Mesenchymal stem cell (in vitro differentiated cells and primary cell): ENCODE measurements at regions not wholly inside any gene's neighbourhood (a gene's known extent, or its start where the extent isn't known, plus 50 kb on each side); places are given as distances from the start of the nearest gene placed in this dataset.

Experiments used
- DNase-seq: peaks from one replicate; pipeline ENCODE4 v3.0.0-alpha.2; 2013
- H2AFZ ChIP-seq: one replicate; pipeline ENCODE4 v1.6.1; 2013; ENCODE audit warnings: low read depth, mild to moderate bottlenecking, control low read depth, inconsistent platforms, low read length, moderate library complexity
- H2AK5ac ChIP-seq: 2 replicates; pipeline ENCODE4 v1.6.1; 2013; ENCODE audit warnings: low read length, moderate library complexity, mild to moderate bottlenecking, inconsistent platforms; ENCODE audit not compliant: severe bottlenecking
- H2BK120ac ChIP-seq: one replicate; pipeline ENCODE4 v1.6.1; 2013; ENCODE audit warnings: low read depth, mild to moderate bottlenecking, inconsistent platforms, low read length, moderate library complexity
- H2BK12ac ChIP-seq, 2 experiments: one replicate each; pipeline ENCODE4 v1.6.1; 2013; ENCODE audit warnings: inconsistent platforms in 2 of 2, low read length in 2 of 2, mild to moderate bottlenecking in 2 of 2, moderate library complexity in 2 of 2, control low read depth in 1 of 2
- H2BK15ac ChIP-seq: one replicate; pipeline ENCODE4 v1.6.1; 2013; ENCODE audit warnings: mild to moderate bottlenecking, low read depth, inconsistent platforms; ENCODE audit not compliant: poor library complexity, severe bottlenecking
- H2BK5ac ChIP-seq: 2 replicates; pipeline ENCODE4 v1.6.1; 2013; ENCODE audit warnings: low read depth, mild to moderate bottlenecking, low read length, control low read depth, inconsistent platforms; ENCODE audit not compliant: poor library complexity, severe bottlenecking
- H3K14ac ChIP-seq, 2 experiments: one replicate each; pipeline ENCODE4 v1.6.1; 2013; ENCODE audit warnings: inconsistent platforms in 2 of 2, low read length in 2 of 2, control low read depth in 1 of 2, mild to moderate bottlenecking in 1 of 2, moderate library complexity in 1 of 2
- H3K18ac ChIP-seq, 2 experiments: one replicate each; pipeline ENCODE4 v1.6.1; 2013; ENCODE audit warnings: inconsistent platforms in 2 of 2, low read length in 2 of 2, control low read depth in 1 of 2, low read depth in 1 of 2, mild to moderate bottlenecking in 1 of 2
- H3K23ac ChIP-seq, 2 experiments: one replicate each; pipeline ENCODE4 v1.6.1; 2013; ENCODE audit warnings: inconsistent platforms in 2 of 2, low read length in 2 of 2, mild to moderate bottlenecking in 2 of 2, moderate library complexity in 2 of 2, control low read depth in 1 of 2
- H3K27ac ChIP-seq: 2 replicates; pipeline ENCODE4 v1.5.1; 2013; ENCODE audit warnings: mild to moderate bottlenecking, moderate library complexity, low read length, control low read depth, inconsistent platforms; ENCODE audit not compliant: poor library complexity, severe bottlenecking
- H3K27me3 ChIP-seq, 2 experiments: 2 replicates each; pipeline versions ENCODE4 v1.6.1 to v1.7.0; 2013; ENCODE audit warnings: low read length in 2 of 2, mild to moderate bottlenecking in 2 of 2, moderate library complexity in 2 of 2, control low read depth in 1 of 2, inconsistent platforms in 1 of 2; ENCODE audit not compliant: control insufficient read depth in 1 of 2, insufficient read depth in 1 of 2
- H3K36me3 ChIP-seq, 2 experiments: 2 replicates each; pipeline versions ENCODE4 v1.6.1 to v1.7.0; 2013; ENCODE audit warnings: low read length in 2 of 2, control low read depth in 1 of 2, inconsistent platforms in 1 of 2, low read depth in 1 of 2, mild to moderate bottlenecking in 1 of 2; ENCODE audit not compliant: insufficient read depth in 2 of 2, control insufficient read depth in 1 of 2
- H3K4ac ChIP-seq, 2 experiments: one replicate each; pipeline ENCODE4 v1.6.1; 2013; ENCODE audit warnings: inconsistent platforms in 2 of 2, low read length in 2 of 2, mild to moderate bottlenecking in 2 of 2, moderate library complexity in 2 of 2, control low read depth in 1 of 2, low read depth in 1 of 2
- H3K4me1 ChIP-seq: 2 replicates; pipeline ENCODE4 v1.6.1; 2013; ENCODE audit warnings: low read depth, low read length, control low read depth; ENCODE audit not compliant: control insufficient read depth, insufficient read depth
- H3K4me2 ChIP-seq: 2 replicates; pipeline ENCODE4 v1.6.1; 2013; ENCODE audit warnings: low read length, mild to moderate bottlenecking, inconsistent platforms; ENCODE audit not compliant: poor library complexity, severe bottlenecking
- H3K4me3 ChIP-seq, 2 experiments: 2 replicates each; pipeline versions ENCODE4 v1.5.1 to v1.7.0; 2013; ENCODE audit warnings: low read length in 2 of 2, mild to moderate bottlenecking in 2 of 2, control low read depth in 1 of 2, low read depth in 1 of 2; ENCODE audit not compliant: insufficient read depth in 1 of 2
- H3K79me1 ChIP-seq: replicated peaks from 2 replicates; pipeline ENCODE4 v1.6.1; 2013; ENCODE audit warnings: mild to moderate bottlenecking, control low read depth, low read length, inconsistent platforms; ENCODE audit not compliant: poor library complexity, severe bottlenecking
- H3K9ac ChIP-seq: 2 replicates; pipeline ENCODE4 v1.7.0; 2013; ENCODE audit warnings: mild to moderate bottlenecking, low read length, moderate library complexity
- H3K9me3 ChIP-seq: 2 replicates; pipeline ENCODE4 v1.7.0; 2013; ENCODE audit warnings: mild to moderate bottlenecking, low read length; ENCODE audit not compliant: control insufficient read depth
- H4K8ac ChIP-seq: one replicate; pipeline ENCODE4 v1.6.1; 2013; ENCODE audit warnings: inconsistent platforms, mild to moderate bottlenecking, low read length, moderate library complexity
- H4K91ac ChIP-seq: one replicate; pipeline ENCODE4 v1.6.1; 2013; ENCODE audit warnings: mild to moderate bottlenecking, low read length, inconsistent platforms
- WGBS: methylation state at CpG from one replicate; pipeline ENCODE4 v1.1.7; 2013; ENCODE audit warnings: mixed read lengths; 5-methylcytosine and 5-hydroxymethylcytosine counted together

DNA sequence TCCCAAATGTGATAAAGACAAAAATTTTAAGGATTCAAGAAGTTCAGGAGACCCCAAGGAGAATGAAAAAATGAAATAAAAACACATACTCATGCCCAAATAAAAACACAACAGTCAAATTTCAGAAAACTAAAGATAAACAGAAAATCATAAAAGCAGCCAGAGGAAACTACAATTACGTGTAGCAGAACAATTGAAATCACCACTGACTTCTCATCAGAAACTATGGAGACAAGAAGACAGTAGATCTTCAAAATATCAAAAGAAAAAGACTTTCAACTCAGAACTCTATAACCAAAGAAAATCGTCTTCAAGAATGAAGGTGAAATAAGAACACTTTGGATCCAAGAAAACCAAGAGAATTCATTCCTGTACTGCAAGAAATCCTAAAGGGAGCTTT lies 54.9 kb downstream of the DIO3 start:
- Histone ChIP-seq H3K14ac (no peak overlapping the region), H3K23ac (no peak overlapping the region), H2AFZ (no peak overlapping the region), H4K91ac (no peak overlapping the region), H2BK15ac (no peak overlapping the region), H2AK5ac (no peak overlapping the region), H3K27me3 (peaks cover 7 to 40% of the 10 kb centered on the region in 2 experiments), H3K9ac (no peak overlapping the region), H3K18ac (no peak overlapping the region), H3K4me3 (no peak overlapping the region), H3K4ac (no peak overlapping the region), H2BK5ac (no peak overlapping the region), H3K4me1 (no peaks in the 10 kb centered on the region), H3K27ac (no peak overlapping the region), H2BK120ac (no peak overlapping the region), H3K79me1 (no peaks in the 10 kb centered on the region), H4K8ac (no peak overlapping the region), H2BK12ac (no peak overlapping the region), H3K4me2 (no peak overlapping the region), H3K36me3 (no peaks in the 10 kb centered on the region), H3K9me3 (peaks cover 12% of the 10 kb centered on the region)
- DNase-seq, result no peak
- 50% methylated on average over 1 of the region's 2 CpGs for WGBS

DNA sequence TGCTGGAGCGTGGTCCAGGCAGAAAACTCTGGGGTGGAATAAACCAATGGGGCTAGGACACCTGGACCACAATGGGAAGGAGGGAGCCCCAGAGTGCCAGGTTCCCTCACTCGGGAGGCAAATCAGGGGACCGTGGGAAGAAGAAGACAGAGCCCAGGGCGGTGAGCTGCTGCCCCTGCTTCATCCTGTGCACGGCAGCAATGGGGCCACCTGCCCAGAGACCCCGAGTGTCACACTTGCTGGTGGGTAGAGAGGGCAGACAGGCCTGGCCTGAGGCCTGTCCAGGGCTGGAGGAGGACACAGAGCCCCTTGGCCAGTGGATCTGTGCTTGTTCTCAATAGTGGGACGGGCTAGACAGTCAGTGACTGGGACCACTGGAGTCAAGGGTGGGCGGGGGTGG lies 58.2 kb downstream of the DIO3 start:
- no peaks in the 10 kb centered on the region for H3K79me1 ChIP-seq
- H3K36me3 ChIP-seq, result no peaks in the 10 kb centered on the region
- H4K91ac ChIP-seq, result no peak overlapping the region
- peaks cover 3% of the 10 kb centered on the region for H3K4me1 ChIP-seq
- H3K4me3 ChIP-seq, result peak overlapping the region in 1 of 2 experiments; percentile 19
- peaks cover 12% of the 10 kb centered on the region for H3K9me3 ChIP-seq
- H3K23ac ChIP-seq, result no peak overlapping the region
- no peak overlapping the region for H3K4me2 ChIP-seq
- no peak overlapping the region for H2AK5ac ChIP-seq
- H3K4ac ChIP-seq, result no peak overlapping the region
- no peak overlapping the region for H3K18ac ChIP-seq
- no peak for DNase-seq
- WGBS, result 86% methylated on average over 8 of the region's 8 CpGs
- H2BK5ac ChIP-seq, result no peak overlapping the region
- H3K27me3 ChIP-seq, result peaks cover 19 to 51% of the 10 kb centered on the region in 2 experiments
- no peak overlapping the region for H4K8ac ChIP-seq
- H2BK12ac ChIP-seq, result no peak overlapping the region
- no peak overlapping the region for H2AFZ ChIP-seq
- H3K27ac ChIP-seq, result no peak overlapping the region
- H3K14ac ChIP-seq, result no peak overlapping the region
- no peak overlapping the region for H2BK120ac ChIP-seq
- H2BK15ac ChIP-seq, result no peak overlapping the region
- no peak overlapping the region for H3K9ac ChIP-seq

DNA sequence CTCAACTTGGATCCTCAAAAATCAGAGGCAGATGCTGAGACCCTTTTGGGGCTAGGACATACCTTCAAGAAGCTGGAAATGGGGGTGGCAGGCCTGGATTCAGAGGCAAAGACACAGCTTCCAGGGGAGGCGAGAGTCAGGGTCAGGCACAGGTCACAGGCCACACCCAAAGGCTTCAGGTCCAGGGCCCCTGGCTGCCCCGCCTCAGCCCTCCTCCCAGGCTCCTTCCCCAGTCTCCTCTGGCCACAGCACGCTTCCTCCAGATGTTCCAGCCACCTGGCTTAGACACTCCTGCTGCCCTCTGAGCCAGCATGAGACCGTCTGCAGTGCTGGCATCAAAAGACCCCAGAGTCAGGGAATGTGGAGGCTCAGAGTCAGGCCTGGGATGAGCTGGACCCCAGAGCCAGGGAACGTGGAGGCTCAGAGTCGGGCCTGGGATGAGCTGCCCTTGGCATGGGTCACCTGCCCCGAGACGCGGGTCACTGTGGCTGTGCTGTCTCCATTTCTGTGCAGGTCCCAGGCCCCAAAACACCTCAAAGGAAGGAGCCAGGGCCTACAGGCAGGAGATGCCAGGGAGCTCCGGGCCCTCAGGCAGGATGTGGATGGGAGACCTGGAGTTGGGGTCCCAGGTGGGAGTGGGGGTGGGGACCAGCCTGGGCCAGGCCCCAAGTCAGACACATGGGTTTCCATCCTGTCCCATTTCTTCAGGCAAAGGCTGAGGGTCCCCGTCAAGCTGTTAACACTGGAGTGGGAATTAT lies 58.9 kb downstream of the DIO3 start:
- no peak overlapping the region for H2BK15ac ChIP-seq
- WGBS, result 79% methylated on average over 11 of the region's 11 CpGs
- no peaks in the 10 kb centered on the region for H3K79me1 ChIP-seq
- H4K8ac ChIP-seq, result no peak overlapping the region
- H4K91ac ChIP-seq, result no peak overlapping the region
- no peak overlapping the region for H3K4ac ChIP-seq
- no peak overlapping the region for H2AK5ac ChIP-seq
- peaks cover 17 to 51% of the 10 kb centered on the region in 2 experiments for H3K27me3 ChIP-seq
- H2BK5ac ChIP-seq, result no peak overlapping the region
- H3K27ac ChIP-seq, result no peak overlapping the region
- no peak overlapping the region for H3K4me2 ChIP-seq
- no peaks in the 10 kb centered on the region for H3K36me3 ChIP-seq
- peaks cover 3% of the 10 kb centered on the region for H3K4me1 ChIP-seq
- no peak for DNase-seq
- H3K9ac ChIP-seq, result no peak overlapping the region
- peaks cover 9% of the 10 kb centered on the region for H3K9me3 ChIP-seq
- H3K4me3 ChIP-seq, result no peak overlapping the region
- H3K18ac ChIP-seq, result no peak overlapping the region
- H2BK12ac ChIP-seq, result no peak overlapping the region
- no peak overlapping the region for H3K23ac ChIP-seq
- no peak overlapping the region for H2BK120ac ChIP-seq
- H2AFZ ChIP-seq, result no peak overlapping the region
- no peak overlapping the region for H3K14ac ChIP-seq

DNA sequence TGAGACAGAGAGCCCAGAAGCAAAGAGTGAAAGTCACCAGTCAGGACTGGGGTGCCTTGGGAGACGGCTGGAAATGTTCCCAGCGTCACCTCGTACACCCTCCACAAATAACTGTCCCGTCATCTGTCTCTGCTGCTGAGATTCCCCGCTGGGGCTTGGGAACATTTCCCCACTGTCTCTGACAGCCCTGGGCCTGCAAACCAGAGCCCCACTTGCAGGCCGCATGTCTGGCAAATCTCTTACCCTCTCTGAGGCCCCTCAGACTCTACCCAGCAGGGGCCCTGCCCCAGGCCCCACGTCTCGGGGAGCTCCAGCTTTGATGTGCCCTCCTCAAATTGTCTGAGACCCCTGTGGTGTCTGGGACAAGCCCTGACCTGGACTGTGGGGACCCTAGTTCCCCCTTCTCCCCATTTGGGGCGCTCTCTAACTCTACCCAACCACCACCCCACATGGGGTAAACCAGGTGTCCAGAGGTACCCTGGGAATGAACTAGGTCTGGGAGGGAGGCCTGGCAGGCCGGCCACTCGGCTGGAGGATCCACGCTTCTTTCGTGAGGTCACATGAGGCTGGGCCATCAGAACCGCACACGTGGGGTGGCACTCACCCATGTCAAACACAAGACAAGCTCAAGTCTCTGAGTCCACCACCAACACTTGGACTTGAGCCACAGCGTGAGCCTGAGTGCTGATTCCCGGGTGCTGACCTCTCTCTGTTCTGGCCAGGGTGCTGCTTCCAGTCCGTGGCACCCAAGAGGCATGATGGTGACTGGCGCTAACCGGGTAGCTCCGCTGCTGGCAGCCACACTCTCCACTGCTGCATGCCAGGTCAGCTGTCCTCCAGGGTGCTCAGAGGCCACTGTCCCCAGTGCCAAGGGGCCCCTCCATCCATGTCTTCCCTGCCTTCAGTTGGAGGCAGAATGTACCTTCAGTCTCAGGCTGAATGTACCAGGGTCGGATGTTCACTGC lies 59.8 kb downstream of the DIO3 start:
- H2BK15ac ChIP-seq, result no peak overlapping the region
- no peaks in the 10 kb centered on the region for H3K79me1 ChIP-seq
- H3K23ac ChIP-seq, result no peak overlapping the region
- no peak overlapping the region for H2BK120ac ChIP-seq
- no peak overlapping the region for H3K18ac ChIP-seq
- no peak overlapping the region for H3K9ac ChIP-seq
- no peak overlapping the region for H4K91ac ChIP-seq
- H3K4me1 ChIP-seq, result peaks cover 3% of the 10 kb centered on the region
- WGBS, result 81% methylated on average over 22 of the region's 22 CpGs
- H3K27me3 ChIP-seq, result peaks cover 22 to 52% of the 10 kb centered on the region in 2 experiments
- H3K14ac ChIP-seq, result no peak overlapping the region
- no peaks in the 10 kb centered on the region for H3K36me3 ChIP-seq
- no peak overlapping the region for H2AFZ ChIP-seq
- no peak overlapping the region for H3K4ac ChIP-seq
- no peak overlapping the region for H2AK5ac ChIP-seq
- no peak overlapping the region for H3K27ac ChIP-seq
- no peak for DNase-seq
- H2BK5ac ChIP-seq, result no peak overlapping the region
- H2BK12ac ChIP-seq, result no peak overlapping the region
- no peak overlapping the region for H3K4me2 ChIP-seq
- peaks cover 4% of the 10 kb centered on the region for H3K9me3 ChIP-seq
- H4K8ac ChIP-seq, result no peak overlapping the region
- no peak overlapping the region for H3K4me3 ChIP-seq
